ENCODE measurements at regions not wholly inside any gene's neighbourhood (a gene's known extent, or its start where the extent isn't known, plus 50 kb on each side); places are given as distances from the start of the nearest gene placed in this dataset.

DNA sequence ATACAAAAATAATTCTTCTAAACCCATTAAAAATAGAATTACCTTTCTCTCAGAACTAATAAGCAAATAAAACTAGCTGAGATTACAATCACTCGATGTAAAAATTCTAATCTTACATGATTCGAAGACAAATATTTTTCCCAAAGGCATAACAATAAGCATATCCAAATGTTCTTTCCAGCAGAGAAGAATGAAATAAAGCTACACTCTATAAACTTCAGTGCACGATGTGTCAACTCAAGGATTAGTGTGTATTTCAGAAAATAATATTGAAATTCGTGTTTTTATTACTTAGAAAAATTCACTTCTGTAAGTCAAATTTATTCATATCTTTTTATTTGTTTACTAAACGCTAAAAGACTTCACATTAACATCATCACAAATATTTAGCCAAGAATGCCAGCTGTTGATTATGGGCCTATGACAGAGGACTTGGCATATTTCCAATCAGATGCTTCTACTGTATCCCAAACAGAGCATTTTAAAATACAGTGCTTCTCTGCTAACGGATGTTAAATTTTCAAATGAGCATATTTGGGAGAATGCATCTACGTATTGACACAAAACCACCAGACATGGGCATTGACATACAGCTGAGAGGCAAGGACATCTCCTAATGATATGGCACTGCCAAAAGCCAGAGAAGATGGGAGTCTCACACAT lies 54.7 kb upstream of the PDE7B start:
- H3K9me3 ChIP-seq (ENCODE audit: insufficient read depth in 2 of 2, low read depth in 1 of 2, low read length in 1 of 2) = no peaks in the 10 kb centered on the region
- no peak overlapping the region for H3K23ac ChIP-seq (ENCODE audit: insufficient read length)
- no peak overlapping the region for H4K91ac ChIP-seq (replicated peaks; ENCODE audit: insufficient read length, low read length)
- H3K56ac ChIP-seq (replicated peaks; ENCODE audit: insufficient read length, low read depth, low read length) = no peak overlapping the region
- no peak overlapping the region for H3K14ac ChIP-seq (ENCODE audit: insufficient read length)
- H3K4ac ChIP-seq (replicated peaks; ENCODE audit: insufficient read length, low read depth, low read length) = no peak overlapping the region
- no peaks in the 10 kb centered on the region for H3K79me1 ChIP-seq (ENCODE audit: low read depth, low read length)
- H2BK120ac ChIP-seq (replicated peaks; ENCODE audit: low read depth, low read length) = no peak overlapping the region
- ChIA-PET POLR2A (ENCODE audit: partially characterized antibody) (no interaction called here), CTCF (ENCODE audit: partially characterized antibody) (no interaction called here)
- no peak overlapping the region for H2BK5ac ChIP-seq (ENCODE audit: low read depth, low read length)
- DNase-seq (ENCODE audit: low read depth in 1 of 2, low spot score in 2 of 2) (no peak), FAIRE-seq (no peak)
- H2BK15ac ChIP-seq (ENCODE audit: low read length) = no peak overlapping the region
- no peak overlapping the region for H3K18ac ChIP-seq (ENCODE audit: extremely low read depth, low read length)
- no peaks in the 10 kb centered on the region for H3K23me2 ChIP-seq (ENCODE audit: low read depth, low read length)
- H4K20me1 ChIP-seq (replicated peaks in 1 of 2; ENCODE audit: control insufficient read depth in 1 of 2, insufficient read depth in 2 of 2, low read length in 2 of 2) = no peaks in the 10 kb centered on the region
- no peak overlapping the region for H3K4me3 ChIP-seq (ENCODE audit: extremely low read depth in 1 of 4, insufficient read depth in 2 of 4, low read depth in 3 of 4, low read length in 4 of 4)
- H3K27me3 ChIP-seq (replicated peaks in 1 of 4; ENCODE audit: control insufficient read depth in 3 of 4, extremely low read depth in 1 of 4, insufficient read depth in 3 of 4, low read length in 3 of 4) = no peaks in the 10 kb centered on the region
- no peak overlapping the region for H2BK20ac ChIP-seq (ENCODE audit: low read length)
- H3K9ac ChIP-seq (replicated peaks in 1 of 4; ENCODE audit: extremely low read depth in 1 of 4, low read depth in 3 of 4, low read length in 3 of 4) = no peak overlapping the region
- H3K79me2 ChIP-seq (ENCODE audit: control insufficient read depth in 1 of 2, insufficient read depth in 2 of 2, low read length in 2 of 2) = no peaks in the 10 kb centered on the region
- no peak overlapping the region for H4K8ac ChIP-seq (ENCODE audit: extremely low read depth, insufficient read depth, low read length)
- peaks cover 0 to 1% (median 0%) of the 10 kb centered on the region in 4 experiments; a peak in 1 of 7 replicates for H3K4me1 ChIP-seq (replicated peaks in 1 of 4; ENCODE audit: control insufficient read depth in 3 of 4, insufficient read depth in 4 of 4, low read length in 3 of 4)
- no peak overlapping the region for H2BK12ac ChIP-seq (ENCODE audit: low read depth, low read length)
- H2AK5ac ChIP-seq (ENCODE audit: low read depth, low read length) = no peak overlapping the region
- no peak overlapping the region for H3K27ac ChIP-seq (ENCODE audit: low read depth, low read length)
- H3K36me3 ChIP-seq (ENCODE audit: control insufficient read depth in 2 of 4, insufficient read depth in 4 of 4, low read length in 3 of 4) = no peaks in the 10 kb centered on the region
- H2AFZ ChIP-seq (ENCODE audit: low read length) = no peak overlapping the region
- H4K5ac ChIP-seq (ENCODE audit: insufficient read length, low read depth, low read length) = no peak overlapping the region
- 92% methylated on average over 7 of the region's 7 CpGs; no CpG with 5 or more reads in 1 of the 2 experiments for WGBS, 2 experiments (ENCODE audit: extremely low coverage in 1 of 2, insufficient coverage in 1 of 2, insufficient read length in 1 of 2, insufficient replicate concordance in 2 of 2, low coverage in 1 of 2, low lambda C conversion rate in 2 of 2, missing lambda C conversion rate in 1 of 2)
- H3K4me2 ChIP-seq (ENCODE audit: insufficient read depth in 1 of 2, low read depth in 2 of 2, low read length in 2 of 2) = no peak overlapping the region
- no peak for TF ChIP-seq RXRA (IDR thresholded peaks at IDR 0.05; ENCODE audit: insufficient read depth, low read depth, low read length)
- TF ChIP-seq CTBP2 (IDR thresholded peaks at IDR 0.05; ENCODE audit: borderline replicate concordance, insufficient read depth, insufficient read length, low read length) = no peak
- TF ChIP-seq HDAC6 (IDR thresholded peaks at IDR 0.05; ENCODE audit: low read depth, low read length) = no peak
- no peak for TF ChIP-seq CEBPB (IDR thresholded peaks at IDR 0.05; ENCODE audit: low read depth, low read length)
- TF ChIP-seq, protein P1, sequence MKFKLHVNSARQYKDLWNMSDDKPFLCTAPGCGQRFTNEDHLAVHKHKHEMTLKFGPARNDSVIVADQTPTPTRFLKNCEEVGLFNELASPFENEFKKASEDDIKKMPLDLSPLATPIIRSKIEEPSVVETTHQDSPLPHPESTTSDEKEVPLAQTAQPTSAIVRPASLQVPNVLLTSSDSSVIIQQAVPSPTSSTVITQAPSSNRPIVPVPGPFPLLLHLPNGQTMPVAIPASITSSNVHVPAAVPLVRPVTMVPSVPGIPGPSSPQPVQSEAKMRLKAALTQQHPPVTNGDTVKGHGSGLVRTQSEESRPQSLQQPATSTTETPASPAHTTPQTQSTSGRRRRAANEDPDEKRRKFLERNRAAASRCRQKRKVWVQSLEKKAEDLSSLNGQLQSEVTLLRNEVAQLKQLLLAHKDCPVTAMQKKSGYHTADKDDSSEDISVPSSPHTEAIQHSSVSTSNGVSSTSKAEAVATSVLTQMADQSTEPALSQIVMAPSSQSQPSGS (IDR thresholded peaks at IDR 0.05; ENCODE audit: low read length) = no peak
- no peak for TF ChIP-seq BRCA1 (IDR thresholded peaks at IDR 0.05; ENCODE audit: low read depth, low read length)
- TF ChIP-seq SRF (IDR thresholded peaks at IDR 0.05; ENCODE audit: low read depth, low read length) = no peak
- no peak for TF ChIP-seq TAF7 (optimal IDR thresholded peaks at IDR 0.05; ENCODE audit: borderline replicate concordance, low read depth, low read length)
- no peak for TF ChIP-seq RAD21 (IDR thresholded peaks at IDR 0.05 in 1 of 2, conservative IDR thresholded peaks at IDR 0.05 in 1 of 2; ENCODE audit: low read depth in 2 of 2, low read length in 2 of 2)
- no peak for TF ChIP-seq YY1 (IDR thresholded peaks at IDR 0.05; ENCODE audit: low read depth, low read length)
- TF ChIP-seq JUN (IDR thresholded peaks at IDR 0.05; ENCODE audit: low read depth, low read length) = no peak
- no peak for TF ChIP-seq TBP (IDR thresholded peaks at IDR 0.05; ENCODE audit: low read depth, low read length)
- TF ChIP-seq SIX5 (IDR thresholded peaks at IDR 0.05; ENCODE audit: low read depth, low read length) = no peak
